Trophoblast cell (in vitro differentiated cells and primary cell): ENCODE measurements at regions not wholly inside any gene's neighbourhood (a gene's known extent, or its start where the extent isn't known, plus 50 kb on each side); places are given as distances from the start of the nearest gene placed in this dataset.
"Not testable (repeated sequence)": the region's sequence is repeated elsewhere in the genome, so short reads cannot be mapped to it uniquely, and the experiment has no call there.

Experiments used
- DNase-seq, 2 donors: peaks; one replicate each; pipeline ENCODE4 v3.0.0-alpha.2; 2016
- H2AFZ ChIP-seq: 2 replicates; pipeline ENCODE4 v1.6.1; 2013; ENCODE audit warnings: low read length, moderate library complexity, mild to moderate bottlenecking; ENCODE audit not compliant: insufficient read depth, poor library complexity
- H2AK5ac ChIP-seq: 2 replicates; pipeline ENCODE4 v1.6.1; 2013; ENCODE audit warnings: mild to moderate bottlenecking, low read length
- H2BK120ac ChIP-seq: 2 replicates; pipeline ENCODE4 v1.6.1; 2013; ENCODE audit warnings: low read length, mild to moderate bottlenecking, moderate library complexity; ENCODE audit not compliant: insufficient read depth, poor library complexity
- H2BK12ac ChIP-seq: 2 replicates; pipeline ENCODE4 v1.6.1; 2013; ENCODE audit warnings: mild to moderate bottlenecking, low read length, moderate library complexity
- H2BK5ac ChIP-seq: 2 replicates; pipeline ENCODE4 v1.6.1; 2013; ENCODE audit warnings: low read length, low read depth, moderate library complexity, mild to moderate bottlenecking; ENCODE audit not compliant: poor library complexity
- H3K14ac ChIP-seq: 2 replicates; pipeline ENCODE4 v1.6.1; 2013; ENCODE audit warnings: mild to moderate bottlenecking, low read length
- H3K18ac ChIP-seq: 2 replicates; pipeline ENCODE4 v1.6.1; 2013; ENCODE audit warnings: mild to moderate bottlenecking, low read length
- H3K23ac ChIP-seq: 2 replicates; pipeline ENCODE4 v1.6.1; 2013; ENCODE audit warnings: low read length
- H3K27ac ChIP-seq: 2 replicates; pipeline ENCODE4 v1.5.1; 2013; ENCODE audit warnings: low read depth, mild to moderate bottlenecking, inconsistent platforms, low read length, moderate library complexity
- H3K27me3 ChIP-seq: 2 replicates; pipeline ENCODE4 v1.6.1; 2013; ENCODE audit warnings: inconsistent platforms, mild to moderate bottlenecking, low read length, moderate library complexity; ENCODE audit not compliant: insufficient read depth
- H3K36me3 ChIP-seq, 2 experiments: 1 replicate in 1 of 2; 2 replicates in 1 of 2; pipeline ENCODE4 v1.6.1; 2013; ENCODE audit warnings: low read length in 2 of 2, mild to moderate bottlenecking in 2 of 2, moderate library complexity in 1 of 2; ENCODE audit not compliant: insufficient read depth in 2 of 2, control insufficient read depth in 1 of 2
- H3K4ac ChIP-seq: 2 replicates; pipeline ENCODE4 v1.6.1; 2013; ENCODE audit warnings: low read depth, mild to moderate bottlenecking, low read length, moderate library complexity
- H3K4me1 ChIP-seq, 2 experiments: 1 replicate in 1 of 2; 2 replicates in 1 of 2; pipeline ENCODE4 v1.6.1; 2013; ENCODE audit warnings: low read length in 2 of 2, mild to moderate bottlenecking in 2 of 2, moderate library complexity in 1 of 2; ENCODE audit not compliant: insufficient read depth in 2 of 2, control insufficient read depth in 1 of 2
- H3K4me2 ChIP-seq: 2 replicates; pipeline ENCODE4 v1.6.1; 2013; ENCODE audit warnings: inconsistent platforms, mild to moderate bottlenecking, low read length, moderate library complexity
- H3K4me3 ChIP-seq: 2 replicates; pipeline ENCODE4 v1.5.1; 2013; ENCODE audit warnings: mild to moderate bottlenecking, low read depth, low read length, inconsistent platforms
- H3K79me1 ChIP-seq: one replicate; pipeline ENCODE4 v1.6.1; 2013; ENCODE audit warnings: low read length
- H3K79me2 ChIP-seq: 2 replicates; pipeline ENCODE4 v1.6.1; 2013; ENCODE audit warnings: low read length, mild to moderate bottlenecking; ENCODE audit not compliant: control insufficient read depth, insufficient read depth, poor library complexity
- H3K9ac ChIP-seq: 2 replicates; pipeline ENCODE4 v1.6.1; 2013; ENCODE audit warnings: mild to moderate bottlenecking, low read length
- H3K9me3 ChIP-seq: 2 replicates; pipeline ENCODE4 v1.6.1; 2013; ENCODE audit warnings: low read depth, mild to moderate bottlenecking, control low read depth, inconsistent platforms, low read length; ENCODE audit not compliant: insufficient read depth
- H4K12ac ChIP-seq: 2 replicates; pipeline ENCODE4 v1.6.1; 2013; ENCODE audit warnings: low read depth, mild to moderate bottlenecking, low read length, moderate library complexity
- H4K8ac ChIP-seq: 2 replicates; pipeline ENCODE4 v1.6.1; 2013; ENCODE audit warnings: low read depth, mild to moderate bottlenecking, low read length, moderate library complexity
- H4K91ac ChIP-seq: one replicate; pipeline ENCODE4 v1.6.1; 2013; ENCODE audit warnings: low read depth, mild to moderate bottlenecking, low read length, moderate library complexity
- WGBS: extraction: QIAGEN DNeasy Blood & Tissue Kit; methylation state at CpG from one replicate; pipeline ENCODE4 v1.1.7; 2013; ENCODE audit warnings: missing lambda C conversion rate; ENCODE audit not compliant: insufficient read length, insufficient coverage; ENCODE audit errors: extremely low coverage; 5-methylcytosine and 5-hydroxymethylcytosine counted together

- Histone ChIP-seq H3K4ac (no peak overlapping the region), H3K79me1 (no peaks in the 10 kb centered on the region), H3K18ac (no peak overlapping the region), H2BK12ac (no peak overlapping the region), H3K23ac (no peak overlapping the region), H2AFZ (no peak overlapping the region), H2AK5ac (no peak overlapping the region), H3K4me3 (no peak overlapping the region), H3K9ac (no peak overlapping the region), H3K36me3 (no peaks in the 10 kb centered on the region), H3K9me3 (no peaks in the 10 kb centered on the region), H4K91ac (no peak overlapping the region), H2BK5ac (no peak overlapping the region), H3K79me2 (no peaks in the 10 kb centered on the region), H4K12ac (no peak overlapping the region), H3K4me1 (peaks cover 5 to 15% of the 10 kb centered on the region in 2 experiments), H3K27ac (no peak overlapping the region), H2BK120ac (no peak overlapping the region), H4K8ac (no peak overlapping the region), H3K4me2 (no peak overlapping the region), H3K27me3 (no peaks in the 10 kb centered on the region), H3K14ac (no peak overlapping the region)
- DNase-seq = no peak
- no CpG with 5 or more reads among the region's 8 CpGs for WGBS
Observed at GRCh38 chr16:65809627-65810026, 556.9 kb upstream of the CDH5 start.

- Histone ChIP-seq H2BK12ac (no peak overlapping the region), H3K14ac (no peak overlapping the region), H3K23ac (no peak overlapping the region), H3K18ac (no peak overlapping the region), H3K4ac (no peak overlapping the region), H3K79me2 (no peaks in the 10 kb centered on the region), H2AK5ac (no peak overlapping the region), H3K9ac (no peak overlapping the region), H4K8ac (no peak overlapping the region), H4K91ac (no peak overlapping the region), H3K9me3 (no peaks in the 10 kb centered on the region), H2AFZ (no peak overlapping the region), H3K4me2 (no peak overlapping the region), H3K4me3 (no peak overlapping the region), H3K27ac (no peak overlapping the region), H4K12ac (no peak overlapping the region), H3K79me1 (no peaks in the 10 kb centered on the region), H3K27me3 (no peaks in the 10 kb centered on the region), H3K4me1 (peaks cover 3 to 12% of the 10 kb centered on the region in 2 experiments), H3K36me3 (no peaks in the 10 kb centered on the region), H2BK5ac (no peak overlapping the region), H2BK120ac (no peak overlapping the region)
- DNase-seq = no peak
- WGBS = no CpG with 5 or more reads among the region's 4 CpGs
Observed at GRCh38 chr16:65808790-65809189, 557.7 kb upstream of the CDH5 start.

- Histone ChIP-seq H3K36me3 (no peaks in the 10 kb centered on the region), H4K8ac (no peak overlapping the region), H2AFZ (no peak overlapping the region), H3K23ac (no peak overlapping the region), H2BK12ac (no peak overlapping the region), H4K12ac (no peak overlapping the region), H3K9me3 (no peaks in the 10 kb centered on the region), H3K79me2 (no peaks in the 10 kb centered on the region), H3K4ac (no peak overlapping the region), H3K4me2 (no peak overlapping the region), H3K27ac (no peak overlapping the region), H2BK120ac (no peak overlapping the region), H3K14ac (no peak overlapping the region), H2AK5ac (no peak overlapping the region), H3K27me3 (no peaks in the 10 kb centered on the region), H2BK5ac (no peak overlapping the region), H3K9ac (no peak overlapping the region), H3K4me1 (peaks cover 3 to 6% of the 10 kb centered on the region in 2 experiments), H3K79me1 (no peaks in the 10 kb centered on the region), H4K91ac (no peak overlapping the region), H3K4me3 (no peak overlapping the region), H3K18ac (no peak overlapping the region)
- DNase-seq = no peak
- WGBS = no CpG with 5 or more reads among the region's 1 CpG
Observed at GRCh38 chr16:65807858-65808257, 558.6 kb upstream of the CDH5 start.

- not testable (repeated sequence) for H3K4ac ChIP-seq, H2AK5ac ChIP-seq, H3K27ac ChIP-seq, H4K91ac ChIP-seq, H4K8ac ChIP-seq, DNase-seq, H2BK120ac ChIP-seq, H3K9me3 ChIP-seq, H3K4me3 ChIP-seq, H2BK12ac ChIP-seq, H3K4me2 ChIP-seq, H3K14ac ChIP-seq, H3K4me1 ChIP-seq, H3K79me2 ChIP-seq, H2BK5ac ChIP-seq, H3K36me3 ChIP-seq, H3K9ac ChIP-seq, H2AFZ ChIP-seq, H3K27me3 ChIP-seq, H3K23ac ChIP-seq, H4K12ac ChIP-seq, H3K18ac ChIP-seq, H3K79me1 ChIP-seq
Observed at GRCh38 chr16:65805704-65806103, 560.8 kb upstream of the CDH5 start.
